ENCODE measurements at regions not wholly inside any gene's neighbourhood (a gene's known extent, or its start where the extent isn't known, plus 50 kb on each side); places are given as distances from the start of the nearest gene placed in this dataset.
A peak's percentile ranks its signal among the peaks of the same experiment; 100 is the strongest.
"Not testable (repeated sequence)": the region's sequence is repeated elsewhere in the genome, so short reads cannot be mapped to it uniquely, and the experiment has no call there.

DNA sequence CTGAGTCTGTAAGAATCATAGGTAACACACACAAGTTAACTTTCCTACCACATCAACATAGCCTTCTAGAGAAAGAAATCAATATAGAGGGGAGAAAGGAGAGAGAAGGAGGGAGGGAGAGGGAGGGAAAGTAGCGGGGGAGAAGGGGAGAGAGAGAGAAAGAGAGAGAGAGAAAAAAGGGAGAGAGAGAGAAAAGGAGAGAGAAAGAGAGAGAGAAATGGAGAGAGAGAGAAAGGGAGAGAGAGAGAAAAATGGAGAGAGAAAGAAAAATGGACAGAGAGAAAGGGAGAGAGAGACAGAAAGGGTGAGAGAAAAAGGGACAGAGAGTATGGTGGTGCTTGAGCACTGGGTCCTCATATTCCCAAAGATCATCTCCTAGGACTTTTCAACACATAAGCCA, 591.7 kb downstream of the ZEB2 start:
- DNase-seq (ENCODE audit: low read depth, low spot score): no peak

DNA sequence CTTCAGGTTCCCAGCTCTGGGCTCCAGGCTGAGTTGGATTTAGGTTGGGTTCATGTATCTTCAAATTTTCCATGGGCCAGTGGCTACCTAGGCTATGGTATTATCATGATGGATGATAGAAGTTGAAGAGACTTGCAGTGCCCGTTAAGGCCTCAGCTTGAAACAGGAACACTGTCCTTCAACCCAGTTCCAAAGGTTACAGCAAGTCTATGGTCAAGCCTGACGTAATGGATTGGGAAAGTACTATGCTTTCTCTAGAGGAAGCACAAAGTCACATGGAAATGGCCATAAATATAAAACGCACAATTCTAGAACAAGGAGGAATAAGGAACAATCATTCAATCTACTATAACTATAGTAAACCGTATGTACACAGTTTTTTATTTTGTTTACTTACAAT, 593.2 kb downstream of the ZEB2 start:
- DNase-seq (ENCODE audit: low read depth, low spot score): no peak

DNA sequence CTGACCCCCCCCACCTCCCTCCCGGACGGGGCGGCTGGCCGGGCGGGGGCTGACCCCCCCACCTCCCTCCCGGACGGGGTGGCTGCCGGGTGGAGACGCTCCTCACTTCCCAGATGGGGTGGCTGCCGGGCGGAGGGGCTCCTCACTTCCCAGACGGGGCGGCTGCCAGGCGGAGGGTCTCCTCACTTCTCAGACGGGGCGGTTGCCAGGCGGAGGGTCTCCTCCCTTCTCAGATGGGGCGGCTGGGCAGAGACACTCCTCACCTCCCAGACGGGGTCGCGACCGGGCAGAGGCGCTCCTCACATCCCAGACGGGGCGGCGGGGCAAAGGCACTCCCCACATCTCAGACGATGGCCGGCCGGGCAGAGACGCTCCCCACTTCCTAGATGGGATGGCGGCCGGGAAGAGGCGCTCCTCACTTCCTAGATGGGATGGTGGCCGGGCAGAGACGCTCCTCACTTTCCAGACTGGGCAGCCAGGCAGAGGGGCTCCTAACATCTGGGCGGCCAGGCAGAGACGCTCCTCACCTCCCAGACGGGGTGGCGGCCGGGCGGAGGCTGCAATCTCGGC, 597.6 kb downstream of the ZEB2 start:
- DNase-seq (ENCODE audit: low read depth, low spot score): not testable (repeated sequence)

DNA sequence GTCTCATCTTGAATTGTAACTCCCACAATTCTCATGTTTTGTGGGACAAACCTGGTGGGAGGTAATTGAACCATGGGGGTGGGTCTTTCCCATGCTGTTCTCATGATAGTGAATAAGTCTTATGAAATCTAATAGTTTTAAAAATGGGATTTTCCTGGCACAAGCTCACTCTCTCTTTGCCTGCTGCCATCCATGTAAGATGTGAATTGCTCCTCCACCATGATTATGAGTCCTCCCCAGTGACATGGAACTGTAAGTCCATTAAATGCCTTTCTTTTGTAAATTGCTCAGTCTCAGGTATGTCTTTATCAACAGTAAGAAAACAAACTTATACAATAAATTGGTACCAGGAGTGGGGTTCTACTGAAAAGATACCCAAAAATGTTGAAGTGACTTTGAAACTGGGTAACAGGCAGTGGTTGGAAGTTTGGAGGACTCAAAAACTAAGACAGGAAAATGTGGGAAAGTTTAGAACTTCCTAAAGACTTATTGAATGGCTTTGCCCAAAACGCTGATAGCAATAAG, 601.4 kb downstream of the ZEB2 start:
- DNase-seq (ENCODE audit: low read depth, low spot score): no peak

DNA sequence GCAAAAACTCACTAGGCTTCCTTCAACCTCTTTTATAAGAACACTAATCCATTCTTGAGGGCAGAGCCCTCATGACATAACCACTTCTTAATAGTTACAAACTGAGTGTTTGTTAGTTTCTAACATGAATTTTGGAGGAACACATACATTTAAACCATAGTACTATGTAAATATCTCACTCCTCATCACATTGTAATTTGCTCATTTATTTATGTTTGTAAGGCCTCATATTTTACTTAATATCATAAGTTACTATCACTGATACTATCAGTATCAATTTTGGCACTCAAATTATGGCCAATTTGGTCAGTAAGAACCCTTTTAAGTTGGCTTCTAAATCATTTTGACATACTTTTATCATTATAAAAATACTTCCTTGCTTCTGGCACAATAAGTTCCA, 603.1 kb downstream of the ZEB2 start:
- DNase-seq (ENCODE audit: low read depth, low spot score): no peak

DNA sequence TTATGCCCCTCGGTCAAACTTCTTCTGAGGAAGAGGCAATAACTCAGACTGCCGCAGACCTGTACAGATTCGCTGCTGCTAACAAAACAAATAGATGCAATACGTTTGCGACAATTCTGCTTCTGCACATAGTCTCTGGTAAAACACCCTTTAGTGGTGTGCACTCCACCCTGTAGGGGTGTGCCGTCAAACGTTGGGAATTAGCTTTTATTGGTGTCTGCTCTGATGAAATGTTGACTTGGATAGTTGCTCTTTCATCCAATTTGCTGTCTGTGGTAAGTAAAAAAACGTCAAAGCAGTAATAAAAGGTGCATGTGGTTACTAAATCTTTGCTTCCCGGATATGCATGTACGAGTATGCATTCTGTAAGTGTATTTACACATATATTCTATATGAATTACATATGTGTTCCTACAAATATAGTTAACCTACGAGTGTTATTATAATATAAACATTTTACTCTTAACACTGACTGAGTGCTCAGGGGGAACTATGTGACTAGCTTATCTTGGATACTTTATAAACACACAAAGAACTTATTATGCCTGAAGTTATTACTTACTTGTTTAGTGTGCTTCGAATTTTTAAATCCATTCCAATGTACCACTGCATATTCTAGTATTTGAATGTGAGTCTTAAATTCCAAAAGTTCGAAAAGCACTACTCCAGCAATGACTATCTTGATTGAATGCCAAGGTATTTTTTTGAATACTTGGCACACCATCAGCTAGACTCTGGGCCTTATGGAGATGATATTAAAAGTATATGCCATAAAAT, 610.2 kb downstream of the ZEB2 start:
- DNase-seq (ENCODE audit: low read depth, low spot score): no peak

DNA sequence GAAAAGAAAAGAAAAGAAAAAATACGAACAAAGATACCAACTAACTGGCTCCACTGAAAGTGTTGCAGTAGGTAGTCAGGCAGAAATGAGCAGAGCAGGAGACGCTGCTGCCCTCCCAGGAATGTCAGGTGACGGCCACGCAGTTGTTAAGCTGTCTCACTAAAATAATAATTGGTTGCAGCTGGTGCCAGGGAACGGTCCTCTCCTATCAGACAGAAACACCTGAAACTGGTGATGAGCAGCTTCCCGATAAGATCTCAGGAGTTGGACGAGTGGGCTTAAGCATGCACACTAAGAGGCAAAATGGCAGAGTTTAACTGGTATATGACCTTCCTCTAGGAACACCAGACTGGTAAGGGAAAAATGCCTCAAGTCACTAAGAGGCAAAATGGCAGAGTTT, 611.1 kb downstream of the ZEB2 start:
- DNase-seq (ENCODE audit: low read depth, low spot score): no peak

DNA sequence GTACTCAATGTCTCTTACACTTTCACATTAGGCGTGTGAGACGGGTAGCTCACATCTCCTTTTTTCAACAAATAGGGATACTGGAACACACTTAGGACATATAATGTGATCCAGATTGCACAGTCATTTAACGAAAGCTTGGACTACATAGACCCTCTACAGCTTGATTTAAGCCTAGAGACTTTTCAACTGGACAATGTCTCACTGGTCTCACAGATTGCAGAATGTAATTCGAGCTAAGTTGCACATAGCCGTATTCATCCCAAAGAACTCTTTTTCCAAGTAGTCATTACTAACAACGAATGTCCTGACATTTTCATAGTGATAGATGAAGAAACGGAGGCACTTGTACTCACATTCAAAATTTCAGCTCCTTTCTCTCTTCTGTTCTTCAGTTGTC, 612.1 kb downstream of the ZEB2 start:
- no peak for DNase-seq (ENCODE audit: low read depth, low spot score)

DNA sequence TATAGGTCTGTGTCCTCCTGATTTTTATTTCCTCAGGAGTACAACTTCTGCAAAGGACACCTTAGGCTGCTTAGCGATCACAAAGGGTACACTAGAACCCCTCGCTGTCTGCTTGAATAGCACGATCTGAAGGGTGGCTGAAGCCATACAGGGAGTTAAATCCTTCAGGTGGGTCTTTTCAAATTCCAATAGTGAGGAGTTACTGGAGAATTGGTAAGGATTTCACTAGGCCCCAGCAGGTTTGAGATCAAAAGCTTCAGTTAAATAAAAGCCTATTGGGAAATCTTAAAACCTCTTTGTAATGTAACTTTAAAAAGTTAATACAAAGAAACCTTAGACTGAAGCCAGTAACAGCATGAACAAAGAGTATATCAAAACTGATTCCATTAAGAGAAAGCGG, 613.1 kb downstream of the ZEB2 start:
- DNase-seq (ENCODE audit: low read depth, low spot score): no peak

DNA sequence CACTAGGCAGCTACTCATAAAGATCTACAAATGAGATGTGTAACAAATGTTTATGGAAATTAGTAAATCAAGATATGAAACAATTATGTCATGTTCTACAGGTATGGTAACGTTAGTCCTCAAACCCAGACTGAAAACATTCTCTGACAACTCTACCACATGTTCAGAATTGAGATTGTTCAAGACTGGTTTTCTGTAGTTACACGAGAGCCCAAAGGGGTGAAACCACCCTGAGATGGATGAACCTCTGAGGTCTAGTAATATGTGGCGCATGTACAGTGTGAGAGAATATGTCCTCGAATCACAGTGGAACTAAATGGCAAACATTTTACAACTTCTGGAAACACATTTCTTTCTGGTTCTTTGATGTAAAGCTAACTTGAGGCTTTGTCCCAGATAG, 614.3 kb downstream of the ZEB2 start:
- DNase-seq (ENCODE audit: low read depth, low spot score): no peak

DNA sequence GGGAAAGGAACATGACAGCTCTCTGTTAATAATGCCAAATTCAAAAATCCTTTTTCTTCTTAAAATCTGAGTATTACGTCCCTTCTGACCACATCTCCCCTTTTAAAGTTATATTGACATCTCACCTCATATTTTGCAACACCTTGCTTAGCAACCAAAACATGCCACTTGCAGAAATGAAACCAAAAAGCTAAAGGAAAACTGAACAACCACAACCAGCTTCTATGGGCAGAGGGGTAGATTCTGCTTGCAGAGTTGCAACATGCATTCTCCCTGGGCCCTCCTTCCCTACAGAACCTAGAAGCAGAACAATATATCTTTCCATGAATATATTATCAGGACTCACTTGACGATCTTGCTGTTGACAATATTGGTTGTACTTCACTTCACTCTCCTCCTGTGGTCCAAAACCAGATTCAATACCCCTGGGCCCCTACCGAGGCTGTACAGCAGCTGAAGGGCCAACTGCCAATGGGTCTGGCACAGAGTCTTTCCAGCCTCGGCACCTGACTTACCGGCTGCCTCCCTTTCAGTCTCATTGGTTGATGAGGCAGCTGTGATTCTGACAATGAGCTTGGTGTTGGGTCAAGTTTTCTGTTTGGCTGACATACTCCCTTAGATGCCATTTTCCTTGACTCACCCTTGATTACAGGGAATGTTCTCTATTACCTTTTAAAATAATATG, 616.6 kb downstream of the ZEB2 start:
- DNase-seq (ENCODE audit: low read depth, low spot score): no peak

DNA sequence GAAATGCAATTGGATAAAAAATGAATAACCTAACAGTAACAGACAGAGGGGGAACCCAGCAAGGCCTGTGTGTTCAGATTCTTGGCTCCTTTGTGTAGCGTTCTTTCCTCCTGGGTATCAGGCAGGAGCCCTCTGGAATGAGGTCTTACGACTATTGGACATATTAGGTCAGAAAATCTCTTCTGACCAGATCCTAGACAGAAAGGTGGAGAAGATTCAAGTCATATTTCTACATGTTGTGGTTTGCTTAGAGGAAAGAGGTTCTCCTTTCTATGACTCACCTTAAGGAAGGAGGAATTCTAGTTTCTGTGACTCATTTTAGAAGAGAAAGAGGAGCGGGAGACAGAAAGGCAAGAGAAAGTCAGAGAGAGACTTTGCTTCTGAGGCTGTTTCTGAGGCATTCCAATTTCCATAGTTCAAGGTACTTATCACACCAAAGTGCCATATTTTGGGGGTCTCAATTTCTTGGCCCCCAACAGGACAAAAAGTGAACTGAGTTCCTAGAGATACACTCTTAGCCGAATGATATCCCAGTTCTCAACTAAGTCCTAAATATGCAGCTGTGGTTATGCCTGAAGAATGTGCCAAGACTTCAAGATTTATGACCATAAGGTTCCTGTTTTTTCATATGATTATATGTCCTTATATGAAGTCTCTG, 618.6 kb downstream of the ZEB2 start:
- DNase-seq (ENCODE audit: low read depth, low spot score): peak; percentile 75

DNA sequence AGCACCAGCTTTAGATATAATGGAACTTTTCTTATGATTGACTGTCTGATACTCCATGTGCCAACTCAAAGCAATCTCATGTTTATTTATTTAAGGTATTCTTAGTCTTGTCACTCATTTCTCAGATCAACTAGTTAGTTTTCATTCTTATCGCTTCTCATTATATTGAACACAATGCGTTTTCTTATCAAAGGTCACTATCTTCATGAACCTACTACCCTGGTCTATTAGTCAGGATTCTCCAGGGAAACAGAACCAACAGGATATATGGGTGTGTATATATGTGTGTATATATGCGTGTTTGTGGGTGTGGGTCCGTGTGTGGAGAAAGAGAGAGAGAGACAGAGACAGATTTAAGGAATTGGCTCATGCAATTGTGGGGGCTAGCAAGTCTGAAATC, 619.9 kb downstream of the ZEB2 start:
- no peak for DNase-seq (ENCODE audit: low read depth, low spot score)

DNA sequence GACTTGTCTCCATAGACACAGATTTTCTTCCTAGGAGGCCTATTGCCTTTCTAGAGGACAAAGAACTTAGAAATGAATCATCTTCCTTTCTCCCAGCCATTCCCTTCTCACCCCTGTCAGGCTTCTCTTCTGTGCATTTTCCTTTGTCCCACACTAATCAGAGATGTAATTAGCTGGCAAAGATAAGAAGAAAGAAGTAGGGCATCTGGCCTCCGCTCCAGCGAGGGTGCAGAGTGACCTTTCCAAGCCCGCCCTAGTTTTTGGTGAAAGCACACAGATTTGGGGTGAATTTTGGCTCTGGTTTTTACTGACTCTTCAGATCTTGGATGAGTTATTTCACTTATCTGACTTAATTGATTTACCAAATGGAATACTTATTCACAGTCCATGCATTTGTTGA, 626.5 kb downstream of the ZEB2 start:
- DNase-seq (ENCODE audit: low read depth, low spot score): no peak

DNA sequence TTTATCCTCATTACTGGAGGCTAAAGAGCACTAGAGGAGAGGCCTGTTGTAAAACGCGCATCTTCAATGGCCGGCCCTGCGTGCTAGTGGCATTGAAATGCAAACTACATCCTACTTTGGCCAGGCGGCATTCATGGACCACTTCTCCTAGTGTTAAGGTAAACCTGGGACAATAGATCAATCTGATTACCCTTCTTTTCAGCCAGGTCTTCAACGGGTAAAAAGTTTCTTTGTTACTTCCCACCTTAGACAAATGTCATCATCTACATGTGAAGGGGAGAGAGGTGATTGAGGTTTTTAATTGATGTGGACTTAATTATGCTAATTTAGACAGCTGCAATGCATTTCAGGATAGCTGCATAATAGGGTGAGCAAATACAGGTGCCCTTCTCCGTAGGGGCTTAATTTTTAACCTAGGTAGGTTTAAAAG, 628.0 kb downstream of the ZEB2 start:
- no peak for DNase-seq (ENCODE audit: low read depth, low spot score)

DNA sequence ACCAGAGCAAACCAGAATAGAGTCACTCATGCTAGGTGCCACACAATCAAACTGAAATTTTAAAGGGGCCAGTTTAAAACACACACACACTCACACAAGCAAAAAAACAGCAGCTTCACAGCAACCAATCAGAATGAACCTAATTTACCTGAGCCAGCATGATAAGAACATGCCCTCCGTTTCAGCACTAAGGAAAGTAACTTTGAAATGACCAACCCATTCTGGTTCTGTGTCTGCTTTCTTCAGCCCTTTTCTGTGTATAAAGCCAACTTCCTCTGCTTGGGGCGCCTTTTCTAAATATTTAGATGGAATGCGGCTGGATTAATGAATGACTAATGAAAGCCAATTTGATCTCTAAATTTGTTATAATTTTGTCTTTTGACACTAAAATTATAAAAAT, 629.1 kb downstream of the ZEB2 start:
- DNase-seq (ENCODE audit: low read depth, low spot score): no peak

DNA sequence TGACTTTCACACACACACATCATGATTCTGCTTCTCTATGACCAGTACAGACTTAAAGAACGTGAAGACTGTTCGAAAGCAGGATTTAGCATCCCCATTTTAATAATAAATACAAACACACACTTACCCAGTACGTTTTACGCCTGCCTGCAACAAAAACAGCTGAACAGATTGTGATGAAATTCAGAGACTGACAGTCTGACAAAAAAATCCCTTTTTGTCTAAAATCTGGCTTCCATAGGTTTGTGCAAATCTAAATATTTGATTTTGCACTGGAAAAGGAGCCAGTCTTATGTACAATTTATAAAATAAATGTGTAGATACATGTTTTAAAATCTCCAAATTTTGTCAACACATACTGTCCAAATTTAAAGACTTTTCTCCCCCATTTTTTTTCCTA, 630.7 kb downstream of the ZEB2 start:
- no peak for DNase-seq (ENCODE audit: low read depth, low spot score)

DNA sequence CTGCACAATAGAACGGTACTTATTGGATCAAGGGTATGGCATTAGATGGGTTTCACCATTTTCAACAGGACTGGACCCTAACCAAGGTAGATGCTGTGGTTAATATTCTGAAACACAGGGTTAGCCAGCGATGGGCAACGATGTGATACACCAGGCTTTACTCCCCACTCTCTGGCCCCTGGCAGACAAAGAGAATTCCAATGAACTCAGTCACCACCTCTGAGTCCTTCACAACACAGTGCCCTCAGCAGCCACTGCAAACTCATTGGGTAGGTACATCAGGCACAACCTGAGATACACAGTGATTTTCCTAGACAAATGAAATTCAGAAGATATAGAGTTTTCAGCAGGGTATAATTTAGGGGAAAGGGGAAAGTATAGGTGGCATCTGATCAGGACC, 634.5 kb downstream of the ZEB2 start:
- peak; percentile 47 for DNase-seq (ENCODE audit: low read depth, low spot score)

DNA sequence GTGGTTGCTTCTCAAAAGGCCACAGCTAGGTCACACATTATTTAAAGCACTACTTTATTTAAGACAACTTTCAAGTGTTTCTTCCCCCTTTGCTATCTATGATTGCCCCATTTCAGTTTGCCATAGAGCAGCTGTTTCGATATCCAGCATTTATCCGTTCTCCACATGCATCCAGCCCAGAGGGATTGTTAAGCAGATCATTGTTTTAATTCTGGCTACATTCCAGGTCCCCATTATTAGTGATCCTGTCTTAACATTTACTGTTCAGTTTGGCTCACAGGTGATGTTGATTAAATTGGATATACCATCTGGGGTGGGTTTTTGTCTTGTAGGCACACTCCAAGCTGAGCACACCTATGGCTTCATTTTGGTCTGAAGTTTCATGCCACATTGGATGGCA, 638.7 kb downstream of the ZEB2 start:
- no peak for DNase-seq (ENCODE audit: low read depth, low spot score)

DNA sequence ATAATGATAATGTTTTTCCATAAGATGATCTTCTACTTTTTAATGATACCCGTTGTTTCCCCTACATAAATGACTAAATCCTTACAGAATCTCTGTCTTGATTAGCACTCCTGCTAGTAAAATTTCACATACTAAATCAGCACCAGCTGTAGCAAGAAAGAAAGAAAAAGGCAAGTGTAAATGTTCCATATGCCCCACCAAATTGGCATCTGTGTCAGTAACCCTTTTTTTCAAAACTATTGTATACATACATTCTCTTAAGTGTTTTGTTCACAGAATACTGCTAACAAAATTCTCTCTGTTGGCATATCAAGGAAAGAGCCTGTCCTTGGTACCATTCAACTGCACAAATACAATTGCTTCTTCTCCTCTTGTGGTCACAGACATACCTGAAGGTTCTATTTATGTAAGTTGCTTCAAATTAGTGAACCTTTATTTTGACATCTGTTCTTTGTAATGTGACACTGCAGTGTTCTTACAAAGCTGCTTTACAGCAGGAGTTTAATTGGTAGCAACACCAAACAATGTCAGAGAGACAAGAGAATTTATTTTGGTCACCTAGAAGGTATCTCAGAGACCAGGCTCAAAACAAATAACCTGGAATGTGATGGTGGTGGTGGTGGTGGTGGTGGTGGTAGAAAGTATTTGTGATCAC, 641.9 kb downstream of the ZEB2 start:
- DNase-seq (ENCODE audit: low read depth, low spot score): peak; percentile 8

DNA sequence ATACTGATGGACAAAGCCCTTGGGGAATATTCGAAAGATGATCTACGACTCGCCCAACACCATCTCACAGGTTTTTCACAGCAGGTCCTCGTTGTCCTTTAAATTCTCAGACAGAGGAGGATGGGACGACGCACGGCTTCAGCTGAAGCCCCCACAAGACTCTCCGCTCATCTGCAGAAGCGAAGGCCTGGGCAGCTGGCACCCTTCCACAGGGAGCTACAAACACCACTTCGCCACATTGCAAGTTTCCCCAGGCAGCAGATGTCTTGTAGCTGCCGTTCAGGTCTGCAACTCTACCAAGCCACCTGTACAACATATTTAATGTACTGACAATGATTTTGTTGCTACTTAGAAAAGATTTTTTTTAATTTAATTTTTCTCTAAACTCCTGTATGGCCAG, 642.9 kb downstream of the ZEB2 start:
- DNase-seq (ENCODE audit: low read depth, low spot score): no peak
